ENCODE measurements at regions not wholly inside any gene's neighbourhood (a gene's known extent, or its start where the extent isn't known, plus 50 kb on each side); places are given as distances from the start of the nearest gene placed in this dataset.

DNA sequence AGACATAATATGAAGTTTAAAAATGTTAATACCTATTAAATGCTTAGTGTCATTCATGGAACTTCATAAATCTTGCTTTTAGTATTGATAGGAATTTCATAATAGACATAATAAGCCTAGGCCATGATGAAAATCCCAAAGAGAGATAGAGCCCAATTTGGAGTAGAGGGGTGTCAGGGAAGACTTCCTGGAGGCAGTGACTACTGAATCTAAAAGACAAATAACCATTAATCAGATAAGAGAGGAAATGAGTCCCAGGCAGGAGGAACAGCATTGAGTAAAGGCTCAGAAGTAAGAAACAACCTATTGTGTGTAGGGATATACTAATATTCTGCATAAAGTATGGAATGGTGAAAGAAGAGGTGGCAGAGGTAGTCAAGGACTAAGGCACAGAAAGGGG lies 126.9 kb upstream of the MRPS22 start:
- no peaks in the 10 kb centered on the region for H3K4me1 ChIP-seq
- TF ChIP-seq, protein P1, sequence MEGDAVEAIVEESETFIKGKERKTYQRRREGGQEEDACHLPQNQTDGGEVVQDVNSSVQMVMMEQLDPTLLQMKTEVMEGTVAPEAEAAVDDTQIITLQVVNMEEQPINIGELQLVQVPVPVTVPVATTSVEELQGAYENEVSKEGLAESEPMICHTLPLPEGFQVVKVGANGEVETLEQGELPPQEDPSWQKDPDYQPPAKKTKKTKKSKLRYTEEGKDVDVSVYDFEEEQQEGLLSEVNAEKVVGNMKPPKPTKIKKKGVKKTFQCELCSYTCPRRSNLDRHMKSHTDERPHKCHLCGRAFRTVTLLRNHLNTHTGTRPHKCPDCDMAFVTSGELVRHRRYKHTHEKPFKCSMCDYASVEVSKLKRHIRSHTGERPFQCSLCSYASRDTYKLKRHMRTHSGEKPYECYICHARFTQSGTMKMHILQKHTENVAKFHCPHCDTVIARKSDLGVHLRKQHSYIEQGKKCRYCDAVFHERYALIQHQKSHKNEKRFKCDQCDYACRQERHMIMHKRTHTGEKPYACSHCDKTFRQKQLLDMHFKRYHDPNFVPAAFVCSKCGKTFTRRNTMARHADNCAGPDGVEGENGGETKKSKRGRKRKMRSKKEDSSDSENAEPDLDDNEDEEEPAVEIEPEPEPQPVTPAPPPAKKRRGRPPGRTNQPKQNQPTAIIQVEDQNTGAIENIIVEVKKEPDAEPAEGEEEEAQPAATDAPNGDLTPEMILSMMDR (IDR thresholded peaks at IDR 0.05): no peak
- intact Hi-C loops (cut with DNase I; ENCODE audit: low total_unique reads): no loop called here
- DNase-seq: no peak
- no peak overlapping the region for H3K4me3 ChIP-seq
- H3K9me3 ChIP-seq: no peaks in the 10 kb centered on the region
- no peaks in the 10 kb centered on the region for H3K27me3 ChIP-seq
- H3K36me3 ChIP-seq: no peaks in the 10 kb centered on the region
- no peak overlapping the region for H3K27ac ChIP-seq

DNA sequence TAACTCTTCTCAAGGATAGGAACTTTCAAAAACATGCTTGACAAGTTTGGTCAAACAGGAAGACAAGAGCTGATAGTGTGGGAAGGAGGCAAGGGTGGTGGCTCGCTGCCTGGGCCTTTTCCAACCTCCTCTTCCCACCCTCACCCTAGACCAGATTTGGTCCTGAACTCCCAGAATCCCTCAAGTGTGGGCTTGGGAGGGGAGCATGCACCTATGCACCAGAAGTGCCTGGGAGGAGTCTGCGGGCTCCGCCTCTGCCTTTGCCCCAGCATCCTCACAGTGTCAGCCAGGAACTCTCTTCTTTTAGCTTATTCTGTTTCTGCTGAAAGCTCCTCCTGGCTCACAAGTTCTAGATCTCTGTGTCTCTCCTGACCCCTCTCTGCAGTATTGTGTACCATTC lies 126.2 kb upstream of the MRPS22 start:
- no peak for DNase-seq
- H3K27ac ChIP-seq: no peak overlapping the region
- intact Hi-C loops (cut with DNase I; ENCODE audit: low total_unique reads): no loop called here

DNA sequence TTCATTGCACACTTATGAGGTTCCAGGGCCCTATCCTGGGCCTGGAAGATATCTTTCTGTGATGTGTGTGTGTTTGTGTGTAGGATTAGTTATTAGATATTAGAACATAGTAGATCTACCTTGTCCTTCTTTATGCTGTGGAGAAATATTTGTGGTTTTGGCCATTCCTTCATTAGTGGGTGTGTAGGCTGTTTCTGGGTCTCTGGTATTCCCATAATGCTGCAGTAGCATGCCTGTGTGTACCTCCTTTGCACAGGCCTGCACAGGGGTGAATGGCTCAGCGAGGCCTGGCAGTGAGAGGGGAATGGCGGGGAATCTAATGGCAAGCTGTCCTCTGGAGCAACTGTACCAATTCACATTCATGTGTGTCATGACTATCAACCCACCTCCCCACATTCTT lies 125.8 kb upstream of the MRPS22 start:
- Histone ChIP-seq H3K27ac (no peak overlapping the region), H3K4me1 (no peaks in the 10 kb centered on the region), H3K4me3 (no peak overlapping the region), H3K36me3 (no peaks in the 10 kb centered on the region), H3K9me3 (no peaks in the 10 kb centered on the region), H3K27me3 (no peaks in the 10 kb centered on the region)
- TF ChIP-seq, protein P1 (IDR thresholded peaks at IDR 0.05): no peak
- DNase-seq: no peak
- intact Hi-C loops (cut with DNase I; ENCODE audit: low total_unique reads): no loop called here

More for the DNA sequence above, 126.2 kb upstream of the MRPS22 start:
- Histone ChIP-seq H3K36me3 (no peaks in the 10 kb centered on the region), H3K4me3 (no peak overlapping the region), H3K4me1 (no peaks in the 10 kb centered on the region), H3K9me3 (no peaks in the 10 kb centered on the region), H3K27me3 (no peaks in the 10 kb centered on the region)
- TF ChIP-seq, protein P1 (IDR thresholded peaks at IDR 0.05): no peak

DNA sequence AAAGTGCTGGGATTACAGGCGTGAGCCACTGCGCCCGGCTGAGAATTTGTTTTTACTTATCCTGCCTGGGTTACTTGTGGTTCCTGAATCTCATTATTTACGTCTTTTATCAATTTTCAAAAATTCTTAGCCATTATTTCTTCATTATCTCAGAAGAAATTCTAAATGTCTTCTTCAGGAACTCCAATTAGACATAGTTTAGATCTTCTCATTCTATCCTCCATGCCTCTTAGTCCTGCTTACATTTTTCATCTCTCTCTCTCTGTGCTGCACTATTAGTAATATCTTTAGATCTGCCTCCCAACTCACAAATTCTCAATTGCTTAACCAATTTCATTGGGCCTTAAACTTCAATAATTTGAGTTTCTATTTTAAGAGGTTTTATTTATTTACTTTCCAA lies 124.4 kb upstream of the MRPS22 start:
- DNase-seq: no peak
- TF ChIP-seq, protein P1 (IDR thresholded peaks at IDR 0.05): no peak

DNA sequence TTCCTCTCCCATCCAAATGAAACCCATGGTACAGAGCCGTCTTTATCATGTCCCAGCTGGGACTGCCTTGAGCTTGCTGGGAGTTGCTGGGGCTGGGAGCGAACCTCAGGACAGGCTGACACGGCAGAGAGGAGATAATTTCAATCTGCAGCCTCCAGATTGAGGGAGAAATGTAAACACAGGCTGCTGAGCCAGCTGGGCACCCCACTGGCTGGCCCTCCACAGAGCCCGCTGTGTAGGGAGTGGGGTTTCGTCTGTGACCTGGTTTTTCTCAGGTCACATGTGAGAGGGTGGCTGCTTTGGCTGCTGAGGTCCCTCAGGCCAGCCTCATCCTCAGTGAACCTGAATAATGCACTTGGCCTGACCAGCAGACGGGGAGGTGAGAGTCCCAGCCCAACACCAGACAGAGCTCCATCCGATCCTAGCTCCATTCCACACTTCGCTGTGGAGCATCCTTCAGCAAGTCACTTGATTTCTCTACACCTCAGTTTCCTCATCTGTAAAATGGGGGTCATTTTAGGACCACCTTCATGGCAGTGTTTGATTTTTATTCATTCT lies 121.6 kb upstream of the MRPS22 start:
- Histone ChIP-seq H3K9me3 (no peaks in the 10 kb centered on the region), H3K4me1 (no peaks in the 10 kb centered on the region), H3K4me3 (no peak overlapping the region), H3K27me3 (no peaks in the 10 kb centered on the region), H3K36me3 (no peaks in the 10 kb centered on the region), H3K27ac (no peak overlapping the region)
- TF ChIP-seq, protein P1 (IDR thresholded peaks at IDR 0.05): no peak
- DNase-seq: no peak
- intact Hi-C loops (cut with DNase I; ENCODE audit: low total_unique reads): no loop called here

More for the DNA sequence above, 124.4 kb upstream of the MRPS22 start:
- no peaks in the 10 kb centered on the region for H3K36me3 ChIP-seq
- H3K27me3 ChIP-seq: no peaks in the 10 kb centered on the region
- H3K27ac ChIP-seq: no peak overlapping the region
- no peaks in the 10 kb centered on the region for H3K9me3 ChIP-seq
- H3K4me3 ChIP-seq: no peak overlapping the region
- no peaks in the 10 kb centered on the region for H3K4me1 ChIP-seq
- intact Hi-C loops (cut with DNase I; ENCODE audit: low total_unique reads): no loop called here

DNA sequence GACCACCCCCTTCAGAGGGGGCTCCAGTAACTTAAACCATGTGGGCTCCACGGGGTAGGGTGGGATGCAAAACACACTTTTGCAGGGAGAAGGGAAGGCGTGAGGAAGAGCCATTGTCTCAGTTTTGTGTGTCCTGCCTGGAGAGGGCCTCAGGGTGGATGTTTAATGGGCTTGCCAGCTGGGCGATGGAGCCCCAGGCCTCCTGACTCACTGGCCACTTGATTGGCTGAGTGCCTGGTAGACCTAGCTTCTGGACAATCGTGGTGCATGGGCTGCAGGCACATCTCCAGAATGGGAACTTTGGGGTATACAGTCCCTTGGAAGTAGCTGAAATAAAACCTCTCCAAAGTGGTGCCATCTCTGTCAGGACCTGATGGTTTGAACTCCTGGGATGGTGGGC lies 118.3 kb upstream of the MRPS22 start:
- DNase-seq: no peak
- Histone ChIP-seq H3K27me3 (no peaks in the 10 kb centered on the region), H3K9me3 (no peaks in the 10 kb centered on the region), H3K4me3 (no peak overlapping the region), H3K36me3 (no peaks in the 10 kb centered on the region), H3K27ac (no peak overlapping the region), H3K4me1 (no peaks in the 10 kb centered on the region)
- intact Hi-C loops (cut with DNase I; ENCODE audit: low total_unique reads): no loop called here
- TF ChIP-seq, protein P1 (IDR thresholded peaks at IDR 0.05): no peak

Measured in tibial artery (tissue), 4 donors.